ENCODE measurements at regions not wholly inside any gene's neighbourhood (a gene's known extent, or its start where the extent isn't known, plus 50 kb on each side); places are given as distances from the start of the nearest gene placed in this dataset.
"Not testable (repeated sequence)": the region's sequence is repeated elsewhere in the genome, so short reads cannot be mapped to it uniquely, and the experiment has no call there.

GRCh38 chr9:19656704-19657103 lies 132.1 kb downstream of the SLC24A2 start:
- DNase-seq (ENCODE audit: low read depth in 2 of 2) = no peak

GRCh38 chr9:19651681-19652080 lies 137.2 kb downstream of the SLC24A2 start:
- DNase-seq (ENCODE audit: low read depth in 2 of 2) = no peak

DNA sequence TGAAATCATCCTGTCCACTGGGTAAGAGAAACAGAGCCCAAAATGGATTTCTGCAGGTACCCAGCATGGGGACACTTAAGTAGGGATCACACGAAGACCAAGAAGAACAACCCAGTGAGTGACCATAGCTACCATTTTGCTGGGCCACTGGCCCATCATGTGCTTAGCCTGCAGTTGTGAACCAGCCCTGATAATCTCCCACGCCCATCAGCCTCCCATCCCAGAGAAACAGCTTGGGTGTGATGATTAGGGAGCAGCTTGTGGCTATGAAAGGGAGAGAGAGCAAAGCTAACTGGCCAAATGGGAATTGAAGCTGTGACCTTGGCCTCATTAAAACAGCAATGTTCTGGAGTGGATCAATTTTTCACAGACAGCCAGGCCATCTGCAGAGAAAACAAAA lies 138.5 kb downstream of the SLC24A2 start:
- DNase-seq (ENCODE audit: low read depth in 2 of 2) = no peak

DNA sequence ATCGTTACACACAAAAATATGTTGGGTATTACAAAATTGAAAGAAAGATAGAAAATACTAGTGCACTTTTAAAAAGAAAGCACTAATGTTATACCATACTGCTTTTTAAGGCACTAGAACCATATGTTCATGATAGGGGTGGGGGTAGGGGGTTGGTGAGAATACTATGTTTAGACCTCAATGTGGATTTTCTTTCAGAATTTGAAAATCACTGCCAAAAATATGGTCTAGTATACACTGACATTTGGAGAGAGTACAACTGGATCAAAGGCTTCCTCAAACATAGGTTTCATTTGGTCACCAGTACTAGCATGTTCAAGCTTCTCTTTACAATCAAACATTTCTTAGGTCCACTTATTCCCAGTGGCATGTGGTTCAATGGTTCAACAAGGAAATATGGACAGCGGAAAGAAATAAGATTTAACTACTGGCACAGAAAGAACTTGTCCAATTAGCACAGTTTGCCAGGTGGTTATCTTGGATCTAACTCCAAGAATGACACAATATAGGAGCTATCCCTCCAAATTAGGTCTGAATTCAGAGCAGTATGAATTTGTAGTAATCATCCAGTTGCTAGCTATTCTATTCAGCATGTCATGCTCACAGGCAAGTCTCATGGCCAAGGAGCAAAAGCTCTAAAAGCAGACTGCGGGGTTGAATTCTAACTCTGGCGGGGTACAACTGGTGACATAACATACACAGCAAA lies 139.3 kb downstream of the SLC24A2 start:
- no peak for DNase-seq (ENCODE audit: low read depth in 2 of 2)

DNA sequence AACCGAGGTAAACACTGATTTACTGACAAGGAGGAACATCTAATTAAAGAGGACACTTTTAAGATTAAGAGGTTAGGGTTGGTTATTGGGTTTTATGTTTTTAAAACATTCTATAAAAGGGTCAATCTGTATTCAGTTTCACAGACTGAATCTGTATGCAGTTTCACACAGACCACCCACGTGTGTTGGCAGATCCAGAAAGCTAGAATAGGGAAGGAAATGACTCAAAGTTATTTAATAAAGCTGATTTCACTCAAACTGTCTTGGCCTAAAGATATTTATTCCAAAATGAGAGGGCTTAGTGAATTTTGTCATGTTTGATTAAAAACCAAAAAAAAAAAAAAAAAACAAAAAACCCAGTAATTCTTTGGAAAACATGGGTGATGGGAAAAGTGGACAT lies 140.2 kb downstream of the SLC24A2 start:
- no peak for DNase-seq (ENCODE audit: low read depth in 2 of 2)

GRCh38 chr9:19643875-19644274 lies 145.0 kb downstream of the SLC24A2 start:
- no peak for DNase-seq (ENCODE audit: low read depth in 2 of 2)

GRCh38 chr9:19642256-19642655 lies 146.6 kb downstream of the SLC24A2 start:
- DNase-seq (ENCODE audit: low read depth in 2 of 2) = no peak

GRCh38 chr9:19641046-19641445 lies 147.8 kb downstream of the SLC24A2 start:
- no peak for DNase-seq (ENCODE audit: low read depth in 2 of 2)

DNA sequence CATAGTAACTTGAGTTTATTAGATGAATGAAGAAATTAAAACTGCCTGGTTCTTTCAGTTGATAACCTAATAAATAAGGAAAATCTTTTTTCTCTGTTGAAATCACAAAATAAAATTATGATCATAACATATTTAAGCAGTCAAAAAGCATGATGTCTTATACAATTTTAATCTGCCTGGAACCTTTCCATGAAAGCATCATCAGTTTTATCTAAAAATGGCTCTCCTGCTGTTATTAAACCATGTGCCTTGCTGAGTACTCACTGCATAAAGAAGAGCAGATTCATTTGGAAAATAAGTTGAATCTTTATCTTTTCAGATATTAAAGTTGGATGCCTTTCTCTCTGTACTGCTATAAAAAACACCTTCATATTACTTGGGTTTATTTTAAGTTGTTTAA lies 148.8 kb downstream of the SLC24A2 start:
- DNase-seq (ENCODE audit: low read depth in 2 of 2) = no peak

DNA sequence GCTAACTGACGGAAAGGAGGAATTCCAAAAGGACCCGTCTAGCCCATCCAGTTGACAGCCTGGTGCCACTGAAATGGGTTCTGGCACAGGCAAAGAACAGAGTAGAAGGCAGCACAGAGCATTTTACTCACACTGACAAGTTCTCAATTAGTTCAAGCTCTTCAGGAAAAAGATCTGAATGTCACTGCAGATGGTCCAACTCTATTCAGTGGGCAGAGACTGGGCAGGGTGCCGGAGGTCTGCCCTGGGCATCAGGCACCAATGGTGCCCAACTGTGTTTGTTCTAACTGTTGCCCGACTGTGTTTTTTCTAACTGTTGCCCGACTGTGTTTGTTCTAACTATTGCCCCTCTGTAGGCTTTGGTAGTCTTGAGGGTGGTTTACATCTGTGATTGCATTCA lies 151.8 kb downstream of the SLC24A2 start:
- no peak for DNase-seq (ENCODE audit: low read depth in 2 of 2)

- no peak for DNase-seq (ENCODE audit: low read depth in 2 of 2)
Measured at GRCh38 chr9:19634881-19635280, 154.0 kb downstream of the SLC24A2 start.

- DNase-seq (ENCODE audit: low read depth in 2 of 2) = no peak
Measured at GRCh38 chr9:19631181-19631580, 157.7 kb downstream of the SLC24A2 start.

DNA sequence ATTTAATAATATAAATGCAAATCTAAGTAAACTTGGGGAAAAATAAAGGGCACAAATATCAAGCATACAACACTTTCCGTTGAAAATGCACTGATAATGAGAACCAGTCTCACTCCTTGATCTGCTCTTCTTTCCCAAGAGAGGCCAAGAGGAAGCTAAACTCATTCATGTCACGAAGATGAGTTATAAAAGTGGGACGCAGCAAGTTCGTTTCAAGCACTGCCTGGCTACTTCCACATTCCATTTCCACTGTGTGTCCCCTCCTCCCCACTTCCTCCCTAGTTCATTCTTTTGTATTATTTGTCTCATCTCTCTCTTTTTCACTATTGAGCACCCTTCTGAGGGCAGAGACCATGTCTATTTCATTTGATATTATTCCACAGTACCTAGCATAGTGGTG lies 158.1 kb downstream of the SLC24A2 start:
- DNase-seq (ENCODE audit: low read depth in 2 of 2) = no peak

GRCh38 chr9:19629488-19629887 lies 159.3 kb downstream of the SLC24A2 start:
- DNase-seq (ENCODE audit: low read depth in 2 of 2) = no peak

- DNase-seq (ENCODE audit: low read depth in 2 of 2) = not testable (repeated sequence)
Measured at GRCh38 chr9:19625426-19625825, 163.4 kb downstream of the SLC24A2 start.

DNA sequence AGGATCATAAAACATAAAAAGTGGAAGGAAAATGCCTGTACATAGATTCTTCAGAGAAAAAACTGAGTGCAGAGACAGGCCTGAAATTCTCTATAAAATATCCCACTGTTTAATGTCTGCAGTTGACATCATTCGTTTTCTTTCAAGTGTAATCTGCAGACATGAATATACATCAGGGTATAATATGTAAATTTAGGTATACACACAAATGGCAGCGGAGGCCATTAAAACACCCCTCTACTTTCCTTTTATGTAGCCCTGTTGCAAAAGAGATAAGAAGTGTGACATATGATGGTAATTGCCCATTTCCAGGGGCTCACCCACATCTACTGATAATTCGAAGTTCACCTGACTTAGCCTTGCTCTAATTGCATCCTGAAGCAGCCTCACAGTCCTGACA lies 164.3 kb downstream of the SLC24A2 start:
- no peak for DNase-seq (ENCODE audit: low read depth in 2 of 2)

GRCh38 chr9:19623941-19624340 lies 164.9 kb downstream of the SLC24A2 start:
- no peak for DNase-seq (ENCODE audit: low read depth in 2 of 2)

- no peak for DNase-seq (ENCODE audit: low read depth in 2 of 2)
Measured at GRCh38 chr9:19620326-19620725, 168.5 kb downstream of the SLC24A2 start.

GRCh38 chr9:19619221-19619620 lies 169.6 kb downstream of the SLC24A2 start:
- DNase-seq (ENCODE audit: low read depth in 2 of 2) = no peak

DNA sequence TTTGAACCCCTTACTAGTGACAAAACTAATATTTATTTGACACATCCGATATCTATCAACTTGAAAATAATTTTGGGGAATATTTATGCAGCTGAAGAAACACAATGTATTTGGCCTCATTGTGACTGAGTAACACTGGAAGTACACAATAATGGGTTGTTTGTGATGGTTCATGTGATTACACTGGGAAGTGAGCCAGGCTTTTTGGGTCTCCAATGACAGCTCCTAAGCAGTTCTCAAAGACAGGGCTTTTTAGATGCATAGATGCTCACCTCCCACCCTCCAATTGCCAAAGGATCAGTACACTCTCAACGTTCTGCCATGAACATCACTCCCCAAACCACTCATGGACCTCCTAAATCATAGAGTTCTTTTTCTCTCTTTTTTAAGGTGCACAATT lies 170.0 kb downstream of the SLC24A2 start:
- DNase-seq (ENCODE audit: low read depth in 2 of 2) = no peak

DNA sequence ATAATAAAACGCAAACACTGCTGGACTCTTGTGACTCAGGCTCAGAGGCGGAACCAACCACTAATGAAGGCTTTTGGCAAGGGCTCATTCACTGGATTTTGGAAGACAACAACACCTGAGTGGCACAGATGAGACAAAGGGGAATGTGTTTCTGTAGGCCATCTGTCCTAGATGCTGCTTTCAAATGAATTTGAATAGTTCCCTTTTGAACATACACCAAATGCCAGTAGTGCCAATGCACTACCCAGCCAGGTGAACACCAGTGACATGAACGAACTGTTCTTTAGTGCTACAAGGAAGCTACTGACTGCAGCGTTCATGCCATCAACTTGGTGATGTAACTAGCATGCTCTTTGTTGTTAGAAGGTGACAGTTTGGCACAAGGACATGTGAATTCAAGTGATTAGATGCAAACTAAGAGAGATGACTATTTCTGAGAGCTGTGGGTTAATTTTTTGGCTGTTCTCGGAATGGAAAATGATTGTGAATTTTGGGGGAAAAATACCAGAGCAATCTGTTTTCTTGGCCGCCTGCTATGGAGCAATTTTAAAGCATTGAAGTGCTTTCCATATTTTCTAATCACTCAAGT lies 173.7 kb downstream of the SLC24A2 start:
- DNase-seq (ENCODE audit: low read depth in 2 of 2) = no peak

GRCh38 chr9:19614294-19614693 lies 174.5 kb downstream of the SLC24A2 start:
- DNase-seq (ENCODE audit: low read depth in 2 of 2) = no peak

GRCh38 chr9:19600538-19600937 lies 188.3 kb downstream of the SLC24A2 start:
- no peak for DNase-seq (ENCODE audit: low read depth in 2 of 2)

DNA sequence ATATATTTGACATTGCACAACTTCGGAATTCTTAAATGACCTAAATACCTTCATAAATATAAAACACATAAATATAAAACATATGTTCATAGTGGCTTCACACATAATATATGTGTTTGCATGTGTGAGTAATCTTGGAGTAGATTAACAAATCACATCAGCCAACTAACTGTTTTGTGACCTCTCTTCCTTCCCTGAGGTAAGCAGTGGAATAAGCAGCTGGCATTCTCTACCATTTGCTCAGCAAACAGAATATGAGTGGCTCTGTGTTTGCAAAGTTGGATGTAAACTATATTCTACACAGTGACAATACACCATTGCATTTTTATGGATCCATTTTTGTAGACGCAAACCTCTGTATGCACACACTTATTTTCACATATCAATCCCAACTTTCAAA lies 189.9 kb downstream of the ACER2 start:
- no peak for DNase-seq (ENCODE audit: low read depth in 2 of 2)
